ENCODE measurements at regions not wholly inside any gene's neighbourhood (a gene's known extent, or its start where the extent isn't known, plus 50 kb on each side); places are given as distances from the start of the nearest gene placed in this dataset.

DNA sequence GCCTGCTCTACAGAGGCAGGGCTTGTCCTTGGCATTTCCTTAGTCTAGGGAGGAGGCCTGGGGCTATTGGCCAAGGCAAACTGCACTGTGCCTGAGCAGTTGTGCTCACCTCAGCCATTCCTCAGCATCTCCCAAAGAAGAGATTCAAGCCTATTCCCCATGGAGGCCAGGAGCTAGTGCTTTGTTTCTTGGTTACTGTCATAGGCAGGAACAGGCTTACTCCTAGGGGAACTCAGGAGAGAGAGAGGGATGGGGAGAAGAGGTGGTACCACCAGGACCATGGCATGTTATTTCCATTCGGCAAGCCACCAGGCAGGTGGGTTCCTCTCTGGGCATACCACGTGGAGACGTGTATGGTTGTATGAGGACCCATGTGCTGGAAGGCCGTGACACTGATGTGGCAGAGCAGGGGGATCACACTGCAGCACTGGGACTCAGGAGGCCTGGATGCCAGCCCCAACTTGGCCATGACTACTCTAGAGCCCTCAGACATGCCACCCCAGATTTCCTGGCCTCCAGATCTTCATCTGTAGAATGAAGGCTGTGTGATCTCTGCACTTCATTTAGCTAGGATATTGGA, 233.7 kb downstream of the LOXHD1 start:
- Histone ChIP-seq H3K4me1 (no peaks in the 10 kb centered on the region), H3K9me3 (no peaks in the 10 kb centered on the region), H3K27me3 (no peaks in the 10 kb centered on the region), H3K36me3 (no peaks in the 10 kb centered on the region), H3K27ac (no peak overlapping the region), H3K4me3 (no peak overlapping the region)
- TF ChIP-seq POLR2A (IDR thresholded peaks at IDR 0.05) (no peak), POLR2AphosphoS5 (IDR thresholded peaks at IDR 0.05; ENCODE audit: insufficient read depth in 1 of 2, low read depth in 1 of 2) (no peak)
- DNase-seq (ENCODE audit: extremely low spot score in 2 of 2): peak in 1 of 2 donors; percentile 69
- intact Hi-C loops (cut with DNase I): no loop called here

- TF ChIP-seq POLR2AphosphoS5 (IDR thresholded peaks at IDR 0.05; ENCODE audit: insufficient read depth in 1 of 2, low read depth in 1 of 2) (no peak), POLR2A (IDR thresholded peaks at IDR 0.05) (no peak), CTCF (IDR thresholded peaks at IDR 0.05) (no peak)
- H3K36me3 ChIP-seq: no peaks in the 10 kb centered on the region
- no peaks in the 10 kb centered on the region for H3K4me1 ChIP-seq
- no peak overlapping the region for H3K4me3 ChIP-seq
- intact Hi-C loops (cut with DNase I): no loop called here
- H3K27ac ChIP-seq: no peak overlapping the region
- no peaks in the 10 kb centered on the region for H3K27me3 ChIP-seq
- no peaks in the 10 kb centered on the region for H3K9me3 ChIP-seq
- peak; percentile 78 to 85 for DNase-seq (ENCODE audit: extremely low spot score in 2 of 2)
Observed at GRCh38 chr18:46424898-46425297, 232.1 kb downstream of the LOXHD1 start.

DNA sequence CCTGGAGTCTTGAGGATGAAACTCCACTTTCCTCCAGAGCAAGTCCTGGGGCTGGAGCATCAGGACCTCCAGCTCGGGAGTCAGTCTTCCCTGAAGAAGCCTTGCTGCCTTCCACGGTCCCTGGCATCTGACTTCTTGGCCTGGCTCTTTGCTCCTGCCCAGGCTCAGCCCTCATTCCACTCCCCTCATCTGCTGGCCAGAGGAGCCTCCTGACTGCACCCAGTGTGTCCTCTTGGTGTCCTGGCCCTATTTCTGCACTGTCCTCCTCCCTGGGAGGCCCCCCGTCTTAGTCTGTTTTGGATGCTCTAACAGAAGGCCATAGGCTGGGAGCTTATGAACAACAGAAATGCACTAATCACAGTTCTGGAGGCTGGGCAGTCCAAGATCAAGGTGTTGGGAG, 231.5 kb downstream of the LOXHD1 start:
- H3K27me3 ChIP-seq: no peaks in the 10 kb centered on the region
- H3K36me3 ChIP-seq: no peaks in the 10 kb centered on the region
- no peak overlapping the region for H3K27ac ChIP-seq
- no peaks in the 10 kb centered on the region for H3K9me3 ChIP-seq
- intact Hi-C loops (cut with DNase I): no loop called here
- no peak overlapping the region for H3K4me3 ChIP-seq
- DNase-seq (ENCODE audit: extremely low spot score in 2 of 2): peak; percentile 75 to 79
- H3K4me1 ChIP-seq: no peaks in the 10 kb centered on the region
- TF ChIP-seq POLR2A (IDR thresholded peaks at IDR 0.05) (no peak), POLR2AphosphoS5 (IDR thresholded peaks at IDR 0.05; ENCODE audit: insufficient read depth in 1 of 2, low read depth in 1 of 2) (no peak), CTCF (IDR thresholded peaks at IDR 0.05) (no peak)

DNA sequence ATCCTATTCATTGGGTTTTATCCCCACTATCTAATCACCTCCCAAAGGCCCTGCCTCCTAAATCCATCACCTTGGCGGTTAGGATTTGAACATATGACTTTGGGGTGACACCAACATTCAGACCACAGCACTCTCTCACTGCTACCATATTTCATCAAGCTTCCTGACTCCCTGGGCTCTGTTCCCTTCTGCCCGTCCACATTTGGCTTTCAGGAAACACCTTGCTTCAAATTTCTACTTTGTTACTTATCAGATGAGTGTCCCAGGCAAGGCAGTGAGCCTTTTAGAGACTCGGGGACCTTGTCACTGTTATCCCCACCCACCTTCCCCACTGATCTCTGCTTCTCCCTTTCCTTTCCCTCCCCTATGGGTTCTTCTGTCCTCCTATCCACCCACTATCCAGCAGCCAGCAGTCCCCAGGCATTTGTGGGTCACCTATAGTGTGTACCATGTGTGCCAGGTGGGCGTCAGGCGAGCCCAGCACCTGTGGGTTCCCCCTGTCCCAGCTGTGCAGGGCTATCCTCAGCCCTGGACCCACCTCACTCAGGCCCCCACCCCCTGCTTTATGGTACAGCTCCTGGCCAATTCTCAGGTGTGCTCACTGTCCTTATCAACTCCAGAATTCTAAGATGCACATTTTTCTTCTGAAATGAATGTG, 230.9 kb downstream of the LOXHD1 start:
- Histone ChIP-seq H3K27ac (no peak overlapping the region), H3K4me1 (no peaks in the 10 kb centered on the region), H3K4me3 (no peak overlapping the region), H3K9me3 (no peaks in the 10 kb centered on the region), H3K36me3 (no peaks in the 10 kb centered on the region), H3K27me3 (no peaks in the 10 kb centered on the region)
- no peak for TF ChIP-seq CTCF (IDR thresholded peaks at IDR 0.05)
- no peak for TF ChIP-seq POLR2A (IDR thresholded peaks at IDR 0.05)
- no peak for TF ChIP-seq POLR2AphosphoS5 (IDR thresholded peaks at IDR 0.05; ENCODE audit: insufficient read depth in 1 of 2, low read depth in 1 of 2)
- peak; percentile 61 to 62 for DNase-seq (ENCODE audit: extremely low spot score in 2 of 2)
- intact Hi-C loops (cut with DNase I): no loop called here

GRCh38 chr18:46426679-46427047, 230.4 kb downstream of the LOXHD1 start:
- no peak for DNase-seq (ENCODE audit: extremely low spot score in 2 of 2)
- no peaks in the 10 kb centered on the region for H3K9me3 ChIP-seq

More at GRCh38 chr18:46426679-46427047, 230.4 kb downstream of the LOXHD1 start:
- no peaks in the 10 kb centered on the region for H3K27me3 ChIP-seq
- no peaks in the 10 kb centered on the region for H3K36me3 ChIP-seq
- no peak overlapping the region for H3K27ac ChIP-seq
- intact Hi-C loops (cut with DNase I): no loop called here
- H3K4me1 ChIP-seq: no peaks in the 10 kb centered on the region
- no peak for TF ChIP-seq POLR2A (IDR thresholded peaks at IDR 0.05)
- no peak overlapping the region for H3K4me3 ChIP-seq

Measured in vagina (tissue), 2 donors.